Neural progenitor cell (in vitro differentiated cells): ENCODE measurements at regions not wholly inside any gene's neighbourhood (a gene's known extent, or its start where the extent isn't known, plus 50 kb on each side); places are given as distances from the start of the nearest gene placed in this dataset.

Experiments
- CTCF ChIP-seq: fragments of 200-600 bp; sonication (generic); IDR thresholded peaks from 2 replicates; pipeline ENCODE4 v1.5.1; 2017; ENCODE audit warnings: antibody characterized with exemption, mild to moderate bottlenecking
- EZH2 ChIP-seq: fragments of 200-600 bp; sonication (generic); IDR thresholded peaks from 2 replicates; pipeline ENCODE4 v1.6.1; 2017; ENCODE audit warnings: antibody characterized with exemption, mild to moderate bottlenecking, moderate library complexity

- TF ChIP-seq CTCF (no peak), EZH2 (no peak)
Measured at GRCh38 chr3:13213490-13213889, 140.3 kb upstream of the IQSEC1 start.
